Activated naive CD8-positive, alpha-beta T cell treated with anti-CD3 and anti-CD28 coated beads, Interleukin-2, amount 50 U/mL, for 16 hours (primary cell): ENCODE measurements at regions not wholly inside any gene's neighbourhood (a gene's known extent, or its start where the extent isn't known, plus 50 kb on each side); places are given as distances from the start of the nearest gene placed in this dataset.
"Not testable (repeated sequence)": the region's sequence is repeated elsewhere in the genome, so short reads cannot be mapped to it uniquely, and the experiment has no call there.

Experiments
- DNase-seq: peaks from one replicate; pipeline ENCODE4 v3.0.0-alpha.2; 2020; ENCODE audit warnings: low read depth, low spot score

- DNase-seq: no peak
These were observed 401.1 kb downstream of the SAMD5 start for GRCh38 chr6:147909640-147910039.

GRCh38 chr6:147910281-147910680 is 401.8 kb downstream of the SAMD5 start:
- DNase-seq: no peak

- DNase-seq: no peak
These were observed 402.6 kb downstream of the SAMD5 start for GRCh38 chr6:147911057-147911456.

GRCh38 chr6:147911686-147912085 is 403.2 kb downstream of the SAMD5 start:
- DNase-seq: no peak

- no peak for DNase-seq
These were observed 414.3 kb downstream of the SAMD5 start for GRCh38 chr6:147922799-147923198.

- DNase-seq: no peak
These were observed 416.1 kb downstream of the SAMD5 start for GRCh38 chr6:147924598-147924997.

- DNase-seq: no peak
These were observed 416.8 kb upstream of the SASH1 start for GRCh38 chr6:147925826-147926225.

GRCh38 chr6:147930745-147931144 is 411.9 kb upstream of the SASH1 start:
- no peak for DNase-seq

GRCh38 chr6:147933224-147933623 is 409.4 kb upstream of the SASH1 start:
- DNase-seq: no peak

- no peak for DNase-seq
These were observed 407.0 kb upstream of the SASH1 start for GRCh38 chr6:147935656-147936055.

GRCh38 chr6:147936703-147937470 is 405.8 kb upstream of the SASH1 start:
- DNase-seq: no peak

GRCh38 chr6:147941143-147941542 is 401.5 kb upstream of the SASH1 start:
- DNase-seq: no peak

- no peak for DNase-seq
These were observed 400.3 kb upstream of the SASH1 start for GRCh38 chr6:147942363-147942762.

- DNase-seq: no peak
These were observed 398.5 kb upstream of the SASH1 start for GRCh38 chr6:147944122-147944521.

GRCh38 chr6:147947521-147947920 is 395.1 kb upstream of the SASH1 start:
- no peak for DNase-seq

GRCh38 chr6:147949981-147950622 is 392.5 kb upstream of the SASH1 start:
- DNase-seq: no peak

- DNase-seq: no peak
These were observed 392.0 kb upstream of the SASH1 start for GRCh38 chr6:147950623-147950987.

- DNase-seq: no peak
These were observed 390.9 kb upstream of the SASH1 start for GRCh38 chr6:147951726-147952125.

GRCh38 chr6:147954938-147955337 is 387.7 kb upstream of the SASH1 start:
- DNase-seq: no peak

GRCh38 chr6:147958683-147959082 is 384.0 kb upstream of the SASH1 start:
- DNase-seq: no peak

- no peak for DNase-seq
These were observed 381.0 kb upstream of the SASH1 start for GRCh38 chr6:147961481-147962141.

GRCh38 chr6:147965448-147965847 is 377.2 kb upstream of the SASH1 start:
- DNase-seq: not testable (repeated sequence)

- no peak for DNase-seq
These were observed 371.7 kb upstream of the SASH1 start for GRCh38 chr6:147970970-147971369.
